Endothelial cell of umbilical vein (primary cell): ENCODE measurements at regions not wholly inside any gene's neighbourhood (a gene's known extent, or its start where the extent isn't known, plus 50 kb on each side); places are given as distances from the start of the nearest gene placed in this dataset.

ENCODE experiments used
- BruUV-seq: library from RNA; stranded (reverse); fragments of 400-500 nt; replicated peaks from 2 replicates; lab custom pipeline; 2021; lab: Mats Ljungman, UMichigan
- CTCF ChIA-PET: fragments of 300-600, 350-600 bp; sonication (Branson Sonifier 250); formaldehyde crosslinking; loops from one replicate; lab custom pipeline; 2021; ENCODE audit warnings: antibody characterized with exemption, inconsistent platforms; lab: Charles Lee
- POLR2A ChIA-PET: fragments of 300-600, 350-600 bp; sonication (Branson Sonifier 250); formaldehyde crosslinking; loops from one replicate; lab custom pipeline; 2021; ENCODE audit warnings: antibody characterized with exemption, inconsistent platforms; lab: Charles Lee
- DNase-seq: peaks from one replicate; pipeline ENCODE4 v3.0.0-alpha.2; 2011; ENCODE audit warnings: low read depth, low spot score
- FAIRE-seq: peaks from 2 replicates; lab custom pipeline; 2011; peaks lifted over from hg19 to GRCh38; lab: Jason Lieb, UNC
- H2AFZ ChIP-seq: 2 replicates; pipeline ENCODE4 v1.6.0; 2012; ENCODE audit warnings: low read depth, low read length, control low read depth, inconsistent platforms
- H3K27ac ChIP-seq: 2 replicates; pipeline ENCODE4 v1.5.1; 2011; ENCODE audit warnings: low read depth, mild to moderate bottlenecking, control low read depth, low read length, moderate library complexity; ENCODE audit not compliant: insufficient read depth
- H3K27me3 ChIP-seq, 2 experiments: 2 replicates each; pipeline versions ENCODE4 v1.6.0 to v1.6.1; 2011; ENCODE audit warnings: low read length in 2 of 2, mixed read lengths in 1 of 2; ENCODE audit not compliant: control insufficient read depth in 2 of 2, insufficient read depth in 2 of 2
- H3K36me3 ChIP-seq, 2 experiments: 2 replicates in 1 of 2; 3 replicates in 1 of 2; pipeline ENCODE4 v1.5.1; 2011; ENCODE audit warnings: low read length in 2 of 2, mild to moderate bottlenecking in 1 of 2, moderate library complexity in 1 of 2; ENCODE audit not compliant: control insufficient read depth in 2 of 2, insufficient read depth in 2 of 2; ENCODE audit errors: extremely low read depth in 1 of 2
- H3K4me1 ChIP-seq: 3 replicates; pipeline ENCODE4 v1.5.1; 2011; ENCODE audit warnings: mild to moderate bottlenecking, low read length; ENCODE audit not compliant: control insufficient read depth, insufficient read depth; ENCODE audit errors: extremely low read depth
- H3K4me2 ChIP-seq: 2 replicates; pipeline ENCODE4 v1.6.1; 2011; ENCODE audit warnings: low read length, control low read depth, mixed read lengths; ENCODE audit not compliant: insufficient read depth
- H3K4me3 ChIP-seq, 3 experiments: fragments of 200-600 bp in 1 of 3; sonication (generic), shearing (Covaris generic) in 1 of 3; replicated peaks in 1 of 3; 2 replicates each; pipeline ENCODE4 v1.5.1; 2011 to 2016; ENCODE audit warnings: control low read depth in 3 of 3, low read length in 3 of 3, mild to moderate bottlenecking in 2 of 3, inconsistent platforms in 1 of 3, low read depth in 1 of 3, moderate library complexity in 1 of 3; ENCODE audit not compliant: insufficient read depth in 1 of 3
- H3K79me2 ChIP-seq: 2 replicates; pipeline ENCODE4 v1.6.0; 2012; ENCODE audit warnings: low read length, inconsistent platforms; ENCODE audit not compliant: control insufficient read depth, insufficient read depth
- H3K9ac ChIP-seq: replicated peaks from 2 replicates; pipeline ENCODE3; 2011; ENCODE audit warnings: low read length, control low read depth; ENCODE audit not compliant: insufficient read depth; ENCODE audit errors: extremely low read depth
- H3K9me1 ChIP-seq: replicated peaks from 3 replicates; pipeline ENCODE4 v1.6.0; 2011; ENCODE audit warnings: mild to moderate bottlenecking, low read length; ENCODE audit not compliant: control insufficient read depth, insufficient read depth; ENCODE audit errors: extremely low read depth
- H3K9me3 ChIP-seq: replicated peaks from 2 replicates; pipeline ENCODE4 v1.5.1; 2012; ENCODE audit warnings: low read length, inconsistent platforms; ENCODE audit not compliant: control insufficient read depth, insufficient read depth
- H4K20me1 ChIP-seq: replicated peaks from 2 replicates; pipeline ENCODE3; 2011; ENCODE audit warnings: mild to moderate bottlenecking, low read length; ENCODE audit not compliant: control insufficient read depth, insufficient read depth; ENCODE audit errors: extremely low read depth
- CTCF ChIP-seq, 2 donors: IDR thresholded peaks; 1 replicate in 1 of 2; 2 replicates in 1 of 2; pipeline ENCODE4 v1.5.1; 2011; ENCODE audit warnings: low read length in 2 of 2, mild to moderate bottlenecking in 2 of 2, moderate library complexity in 2 of 2, control low read depth in 1 of 2, inconsistent platforms in 1 of 2, low read depth in 1 of 2; ENCODE audit not compliant: insufficient read depth in 1 of 2; ENCODE audit errors: extremely low read depth in 1 of 2
- EZH2 ChIP-seq: IDR thresholded peaks from 2 replicates; pipeline ENCODE4 v1.6.1; 2012; ENCODE audit warnings: borderline replicate concordance, low read depth, mild to moderate bottlenecking, moderate library complexity, low read length, inconsistent platforms; ENCODE audit not compliant: severe bottlenecking
- FOS ChIP-seq: IDR thresholded peaks from 2 replicates; pipeline ENCODE4 v1.6.1; 2011; ENCODE audit warnings: mild to moderate bottlenecking, low read length, moderate library complexity, borderline replicate concordance; ENCODE audit not compliant: insufficient read depth
- GATA2 ChIP-seq: IDR thresholded peaks from 2 replicates; pipeline ENCODE4 v1.7.0; 2011; ENCODE audit warnings: low read depth, mild to moderate bottlenecking, moderate library complexity, mixed read lengths, low read length; ENCODE audit not compliant: insufficient read length, insufficient read depth
- JUN ChIP-seq: IDR thresholded peaks from 2 replicates; pipeline ENCODE4 v1.6.1; 2011; ENCODE audit warnings: borderline replicate concordance, low read depth; ENCODE audit not compliant: insufficient read length, insufficient read depth
- MAX ChIP-seq: IDR thresholded peaks from 2 replicates; pipeline ENCODE4 v1.6.1; 2011; ENCODE audit not compliant: insufficient read depth, insufficient read length
- MYC ChIP-seq: IDR thresholded peaks from one replicate; pipeline ENCODE4 v1.6.1; 2011; ENCODE audit warnings: mild to moderate bottlenecking, low read depth, low read length
- POLR2A ChIP-seq: IDR thresholded peaks from 2 replicates; pipeline ENCODE4 v1.6.1; 2012; ENCODE audit warnings: low read depth, mild to moderate bottlenecking, control low read depth, low read length
- POLR2AphosphoS5 ChIP-seq: IDR thresholded peaks from 2 replicates; pipeline ENCODE4 v1.6.1; 2012; ENCODE audit warnings: low read depth, mild to moderate bottlenecking, control low read depth, low read length, moderate library complexity; ENCODE audit not compliant: insufficient read depth
- dilution Hi-C: fragments of 300-500 bp; cut with MboI; formaldehyde crosslinking; loops from one replicate; pipeline ENCODE4 v1.15.0; 2019; ENCODE audit warnings: low sequenced_read_pairs; ENCODE audit not compliant: extremely low pct_ligation_motif_present
- intact Hi-C: fragments of 100-400 bp; cut with micrococcal nuclease; formaldehyde crosslinking; loops from one replicate; pipeline ENCODE4 v1.10.0; 2022

- CTCF ChIA-PET = no interaction called here
- H3K79me2 ChIP-seq = no peaks in the 10 kb centered on the region
- H3K9me1 ChIP-seq = no peaks in the 10 kb centered on the region
- no peak overlapping the region for H3K9ac ChIP-seq
- dilution Hi-C loops = no loop called here
- no peak for TF ChIP-seq POLR2A
- no peak for TF ChIP-seq MYC
- no peak for TF ChIP-seq JUN
- no peak for TF ChIP-seq CTCF (IDR thresholded peaks at IDR 0.05; ENCODE audit: extremely low read depth in 1 of 2, insufficient read depth in 1 of 2, low read depth in 1 of 2, low read length in 2 of 2)
- TF ChIP-seq EZH2 = no peak
- TF ChIP-seq GATA2 = no peak
- no peak for TF ChIP-seq FOS
- no peak for TF ChIP-seq MAX
- TF ChIP-seq POLR2AphosphoS5 = no peak
- no peak for FAIRE-seq
- no peak for DNase-seq
- intact Hi-C loops = no loop called here
- H2AFZ ChIP-seq = no peak overlapping the region
- no peak overlapping the region for H3K27ac ChIP-seq
- no peak overlapping the region for H3K4me3 ChIP-seq
- H4K20me1 ChIP-seq = no peaks in the 10 kb centered on the region
- H3K9me3 ChIP-seq = no peaks in the 10 kb centered on the region
- H3K27me3 ChIP-seq = no peaks in the 10 kb centered on the region
- BruUV-seq = no TSS peak
- POLR2A ChIA-PET = no interaction called here
- H3K4me1 ChIP-seq = no peaks in the 10 kb centered on the region
- H3K36me3 ChIP-seq = no peaks in the 10 kb centered on the region
- H3K4me2 ChIP-seq = no peak overlapping the region
These were observed 910.0 kb upstream of the GBE1 start for GRCh38 chr3:82671466-82671865.
